B cell (primary cell): ENCODE measurements at regions not wholly inside any gene's neighbourhood (a gene's known extent, or its start where the extent isn't known, plus 50 kb on each side); places are given as distances from the start of the nearest gene placed in this dataset.
"Not testable (repeated sequence)": the region's sequence is repeated elsewhere in the genome, so short reads cannot be mapped to it uniquely, and the experiment has no call there.

Source experiments
- EZH2 ChIP-seq: IDR thresholded peaks from 2 replicates; pipeline ENCODE4 v1.6.1; 2012; ENCODE audit warnings: borderline replicate concordance, low read depth, mild to moderate bottlenecking, moderate library complexity, low read length; ENCODE audit not compliant: insufficient read depth, poor library complexity, severe bottlenecking
- TF ChIP-seq, protein P1 (sequence below): fragments of 200-600 bp; IDR thresholded peaks from one replicate; pipeline ENCODE4 v1.8.0; 2022; ENCODE audit warnings: antibody characterized with exemption, mild to moderate bottlenecking

DNA sequence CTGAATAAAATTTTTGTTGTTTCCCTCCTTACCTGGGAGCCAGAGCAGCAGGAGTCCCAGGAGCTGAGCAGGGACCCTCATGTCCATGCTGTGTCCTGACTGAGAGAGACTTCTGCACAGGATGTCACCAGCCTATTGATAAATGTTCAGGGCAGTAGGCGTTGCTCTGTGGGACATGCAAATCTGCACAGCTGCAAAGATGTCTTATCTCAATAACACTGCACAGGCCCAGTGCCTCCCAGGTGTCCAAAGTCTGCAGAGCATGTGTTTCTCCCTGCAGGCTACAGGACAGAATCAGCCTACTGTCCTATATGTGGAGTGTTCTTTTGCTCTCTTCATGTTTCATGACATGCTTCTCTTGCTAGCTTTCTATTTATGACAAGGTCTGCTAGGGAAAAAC is 522.3 kb downstream of the RPIA start:
- TF ChIP-seq, protein P1, sequence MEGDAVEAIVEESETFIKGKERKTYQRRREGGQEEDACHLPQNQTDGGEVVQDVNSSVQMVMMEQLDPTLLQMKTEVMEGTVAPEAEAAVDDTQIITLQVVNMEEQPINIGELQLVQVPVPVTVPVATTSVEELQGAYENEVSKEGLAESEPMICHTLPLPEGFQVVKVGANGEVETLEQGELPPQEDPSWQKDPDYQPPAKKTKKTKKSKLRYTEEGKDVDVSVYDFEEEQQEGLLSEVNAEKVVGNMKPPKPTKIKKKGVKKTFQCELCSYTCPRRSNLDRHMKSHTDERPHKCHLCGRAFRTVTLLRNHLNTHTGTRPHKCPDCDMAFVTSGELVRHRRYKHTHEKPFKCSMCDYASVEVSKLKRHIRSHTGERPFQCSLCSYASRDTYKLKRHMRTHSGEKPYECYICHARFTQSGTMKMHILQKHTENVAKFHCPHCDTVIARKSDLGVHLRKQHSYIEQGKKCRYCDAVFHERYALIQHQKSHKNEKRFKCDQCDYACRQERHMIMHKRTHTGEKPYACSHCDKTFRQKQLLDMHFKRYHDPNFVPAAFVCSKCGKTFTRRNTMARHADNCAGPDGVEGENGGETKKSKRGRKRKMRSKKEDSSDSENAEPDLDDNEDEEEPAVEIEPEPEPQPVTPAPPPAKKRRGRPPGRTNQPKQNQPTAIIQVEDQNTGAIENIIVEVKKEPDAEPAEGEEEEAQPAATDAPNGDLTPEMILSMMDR: not testable (repeated sequence)
- TF ChIP-seq EZH2: not testable (repeated sequence)
